HL-60 (cell line): ENCODE measurements at regions not wholly inside any gene's neighbourhood (a gene's known extent, or its start where the extent isn't known, plus 50 kb on each side); places are given as distances from the start of the nearest gene placed in this dataset.

ENCODE experiments used
- CTCF ChIP-seq: IDR thresholded peaks from one replicate; pipeline ENCODE4 v1.5.1; 2011; ENCODE audit warnings: low read length, control low read depth, inconsistent platforms; ENCODE audit not compliant: insufficient read depth
- GABPA ChIP-seq: IDR thresholded peaks from 2 replicates; pipeline ENCODE4 v1.6.1; 2012; ENCODE audit warnings: low read depth
- POLR2AphosphoS5 ChIP-seq: IDR thresholded peaks from 2 replicates; pipeline ENCODE4 v1.6.1; 2012; ENCODE audit warnings: low read depth
- TF ChIP-seq, protein P1 (sequence below): IDR thresholded peaks from 2 replicates; pipeline ENCODE4 v1.6.1; 2012; ENCODE audit warnings: low read depth; ENCODE audit not compliant: insufficient replicate concordance

DNA sequence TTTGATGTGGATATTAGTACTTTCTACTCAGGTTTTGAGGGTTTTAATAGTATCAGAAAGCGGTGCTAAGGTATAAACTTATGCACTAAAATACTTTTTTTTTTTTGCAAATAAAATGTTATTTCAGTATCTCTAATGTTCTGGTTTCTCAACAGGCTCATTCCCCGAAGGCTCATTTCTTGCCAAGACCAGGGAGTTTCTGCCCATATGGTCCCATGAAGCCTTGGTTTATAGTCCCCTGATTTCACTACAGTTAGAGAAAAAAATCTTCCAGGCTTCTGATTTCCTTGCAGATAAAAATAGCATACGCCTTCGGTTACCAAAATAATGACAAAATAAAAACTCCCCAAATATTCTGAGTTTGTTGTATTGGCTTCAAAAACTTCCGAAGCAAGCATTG is 814.2 kb upstream of the PABPC4L start:
- TF ChIP-seq CTCF (no peak), POLR2AphosphoS5 (no peak), GABPA (no peak)
- TF ChIP-seq, protein P1, sequence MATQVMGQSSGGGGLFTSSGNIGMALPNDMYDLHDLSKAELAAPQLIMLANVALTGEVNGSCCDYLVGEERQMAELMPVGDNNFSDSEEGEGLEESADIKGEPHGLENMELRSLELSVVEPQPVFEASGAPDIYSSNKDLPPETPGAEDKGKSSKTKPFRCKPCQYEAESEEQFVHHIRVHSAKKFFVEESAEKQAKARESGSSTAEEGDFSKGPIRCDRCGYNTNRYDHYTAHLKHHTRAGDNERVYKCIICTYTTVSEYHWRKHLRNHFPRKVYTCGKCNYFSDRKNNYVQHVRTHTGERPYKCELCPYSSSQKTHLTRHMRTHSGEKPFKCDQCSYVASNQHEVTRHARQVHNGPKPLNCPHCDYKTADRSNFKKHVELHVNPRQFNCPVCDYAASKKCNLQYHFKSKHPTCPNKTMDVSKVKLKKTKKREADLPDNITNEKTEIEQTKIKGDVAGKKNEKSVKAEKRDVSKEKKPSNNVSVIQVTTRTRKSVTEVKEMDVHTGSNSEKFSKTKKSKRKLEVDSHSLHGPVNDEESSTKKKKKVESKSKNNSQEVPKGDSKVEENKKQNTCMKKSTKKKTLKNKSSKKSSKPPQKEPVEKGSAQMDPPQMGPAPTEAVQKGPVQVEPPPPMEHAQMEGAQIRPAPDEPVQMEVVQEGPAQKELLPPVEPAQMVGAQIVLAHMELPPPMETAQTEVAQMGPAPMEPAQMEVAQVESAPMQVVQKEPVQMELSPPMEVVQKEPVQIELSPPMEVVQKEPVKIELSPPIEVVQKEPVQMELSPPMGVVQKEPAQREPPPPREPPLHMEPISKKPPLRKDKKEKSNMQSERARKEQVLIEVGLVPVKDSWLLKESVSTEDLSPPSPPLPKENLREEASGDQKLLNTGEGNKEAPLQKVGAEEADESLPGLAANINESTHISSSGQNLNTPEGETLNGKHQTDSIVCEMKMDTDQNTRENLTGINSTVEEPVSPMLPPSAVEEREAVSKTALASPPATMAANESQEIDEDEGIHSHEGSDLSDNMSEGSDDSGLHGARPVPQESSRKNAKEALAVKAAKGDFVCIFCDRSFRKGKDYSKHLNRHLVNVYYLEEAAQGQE = no peak
